Colonic mucosa (tissue), 4 donors: ENCODE measurements at regions not wholly inside any gene's neighbourhood (a gene's known extent, or its start where the extent isn't known, plus 50 kb on each side); places are given as distances from the start of the nearest gene placed in this dataset.

Experiments used
- DNase-seq: peaks from one replicate; pipeline ENCODE4 v3.0.0-alpha.2; 2020
- H3K27ac ChIP-seq: fragments of 200-600 bp; one replicate; pipeline ENCODE4 v1.8.0; 2021
- H3K27me3 ChIP-seq: fragments of 200-600 bp; one replicate; pipeline ENCODE4 v1.8.0; 2021
- H3K36me3 ChIP-seq: fragments of 200-600 bp; one replicate; pipeline ENCODE4 v1.8.0; 2021
- H3K4me1 ChIP-seq: fragments of 200-600 bp; one replicate; pipeline ENCODE4 v1.8.0; 2021; ENCODE audit warnings: mild to moderate bottlenecking
- H3K4me3 ChIP-seq: fragments of 200-600 bp; one replicate; pipeline ENCODE4 v1.8.0; 2021
- H3K9ac ChIP-seq, 2 donors: one replicate each; pipeline ENCODE4 v1.7.0; 2013; ENCODE audit warnings: control low read depth in 2 of 2, low read depth in 2 of 2, low read length in 2 of 2
- H3K9me3 ChIP-seq: fragments of 200-600 bp; one replicate; pipeline ENCODE4 v1.8.0; 2021
- intact Hi-C: fragments of 100-400 bp; cut with DNase I; formaldehyde crosslinking; loops from one replicate; pipeline ENCODE4 v1.14.1; 2022
- TF ChIP-seq, protein P1 (sequence below): fragments of 200-600 bp; IDR thresholded peaks from one replicate; pipeline ENCODE4 v1.8.0; 2022; ENCODE audit warnings: antibody characterized with exemption, mild to moderate bottlenecking
- donor health status: healthy.
- donor health status: DM: no; HTN: no; CAD: no.
- donor health status: DM: no; HTN: no; CAD: no.

GRCh38 chr9:7403028-7403389 is 396.6 kb downstream of the DMAC1 start:
- H3K9me3 ChIP-seq: no peaks in the 10 kb centered on the region
- intact Hi-C loops: loop anchor here (2.0 to 5.0 kb wide), 2 partner anchors 134 to 351 kb away; no protein-coding TSS in a partner anchor
- TF ChIP-seq, protein P1, sequence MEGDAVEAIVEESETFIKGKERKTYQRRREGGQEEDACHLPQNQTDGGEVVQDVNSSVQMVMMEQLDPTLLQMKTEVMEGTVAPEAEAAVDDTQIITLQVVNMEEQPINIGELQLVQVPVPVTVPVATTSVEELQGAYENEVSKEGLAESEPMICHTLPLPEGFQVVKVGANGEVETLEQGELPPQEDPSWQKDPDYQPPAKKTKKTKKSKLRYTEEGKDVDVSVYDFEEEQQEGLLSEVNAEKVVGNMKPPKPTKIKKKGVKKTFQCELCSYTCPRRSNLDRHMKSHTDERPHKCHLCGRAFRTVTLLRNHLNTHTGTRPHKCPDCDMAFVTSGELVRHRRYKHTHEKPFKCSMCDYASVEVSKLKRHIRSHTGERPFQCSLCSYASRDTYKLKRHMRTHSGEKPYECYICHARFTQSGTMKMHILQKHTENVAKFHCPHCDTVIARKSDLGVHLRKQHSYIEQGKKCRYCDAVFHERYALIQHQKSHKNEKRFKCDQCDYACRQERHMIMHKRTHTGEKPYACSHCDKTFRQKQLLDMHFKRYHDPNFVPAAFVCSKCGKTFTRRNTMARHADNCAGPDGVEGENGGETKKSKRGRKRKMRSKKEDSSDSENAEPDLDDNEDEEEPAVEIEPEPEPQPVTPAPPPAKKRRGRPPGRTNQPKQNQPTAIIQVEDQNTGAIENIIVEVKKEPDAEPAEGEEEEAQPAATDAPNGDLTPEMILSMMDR: no peak
- H3K4me1 ChIP-seq: no peaks in the 10 kb centered on the region
- H3K27ac ChIP-seq: no peak overlapping the region
- no peaks in the 10 kb centered on the region for H3K27me3 ChIP-seq
- no peaks in the 10 kb centered on the region for H3K36me3 ChIP-seq
- no peak overlapping the region for H3K4me3 ChIP-seq
- H3K9ac ChIP-seq: no peak overlapping the region
- no peak for DNase-seq

GRCh38 chr9:7402334-7403027 is 397.1 kb downstream of the DMAC1 start:
- Histone ChIP-seq H3K27me3 (no peaks in the 10 kb centered on the region), H3K36me3 (no peaks in the 10 kb centered on the region), H3K4me1 (no peaks in the 10 kb centered on the region), H3K9ac (no peak overlapping the region), H3K9me3 (no peaks in the 10 kb centered on the region), H3K27ac (no peak overlapping the region), H3K4me3 (no peak overlapping the region)
- no peak for DNase-seq
- TF ChIP-seq, protein P1: no peak
- intact Hi-C loops: loop anchor here (2.0 to 5.0 kb wide), 2 partner anchors 134 to 350 kb away; no protein-coding TSS in a partner anchor

GRCh38 chr9:7401116-7401515 is 398.5 kb downstream of the DMAC1 start:
- TF ChIP-seq, protein P1: no peak
- no peaks in the 10 kb centered on the region for H3K4me1 ChIP-seq
- H3K9me3 ChIP-seq: no peaks in the 10 kb centered on the region
- intact Hi-C loops: loop anchor here (5.0 kb wide), 1 partner anchor 349 kb away; no protein-coding TSS in a partner anchor
- H3K4me3 ChIP-seq: no peak overlapping the region
- H3K36me3 ChIP-seq: no peaks in the 10 kb centered on the region
- no peak for DNase-seq
- H3K27me3 ChIP-seq: no peaks in the 10 kb centered on the region
- H3K9ac ChIP-seq: no peak overlapping the region
- H3K27ac ChIP-seq: no peak overlapping the region

- Histone ChIP-seq H3K27ac (no peak overlapping the region), H3K4me3 (no peak overlapping the region), H3K36me3 (no peaks in the 10 kb centered on the region), H3K9ac (no peak overlapping the region), H3K9me3 (no peaks in the 10 kb centered on the region), H3K27me3 (no peaks in the 10 kb centered on the region), H3K4me1 (no peaks in the 10 kb centered on the region)
- DNase-seq: no peak
- TF ChIP-seq, protein P1: no peak
- intact Hi-C loops: no loop called here
Measured at GRCh38 chr9:7394002-7394774, 405.4 kb downstream of the DMAC1 start.

DNA sequence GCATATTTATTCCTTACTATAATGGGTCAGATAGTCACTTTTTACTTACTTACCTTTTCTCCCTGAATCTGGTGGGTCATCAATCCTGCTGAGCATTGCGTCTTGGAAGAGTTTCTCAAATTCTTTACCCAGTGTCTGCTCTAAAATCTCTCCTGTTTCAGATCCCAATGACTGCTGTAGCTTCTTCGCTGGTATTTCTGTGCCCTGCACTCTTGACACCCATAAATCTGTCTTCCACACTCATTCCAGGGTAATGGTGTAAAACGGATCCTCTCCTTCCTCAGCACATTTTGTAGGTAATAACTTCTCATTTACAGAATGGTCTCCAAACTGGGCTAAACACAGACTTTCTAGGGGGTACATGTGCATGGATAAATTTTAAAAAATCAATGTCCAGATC is 407.4 kb downstream of the DMAC1 start:
- TF ChIP-seq, protein P1: no peak
- no peak overlapping the region for H3K4me3 ChIP-seq
- no peak for DNase-seq
- no peaks in the 10 kb centered on the region for H3K4me1 ChIP-seq
- no peak overlapping the region for H3K27ac ChIP-seq
- intact Hi-C loops: no loop called here
- H3K36me3 ChIP-seq: no peaks in the 10 kb centered on the region
- no peaks in the 10 kb centered on the region for H3K9me3 ChIP-seq
- no peaks in the 10 kb centered on the region for H3K27me3 ChIP-seq
- H3K9ac ChIP-seq: no peak overlapping the region
